GM12873 (cell line): ENCODE measurements at regions not wholly inside any gene's neighbourhood (a gene's known extent, or its start where the extent isn't known, plus 50 kb on each side); places are given as distances from the start of the nearest gene placed in this dataset.

Experiments
- CTCF ChIP-seq: IDR thresholded peaks from 2 replicates; pipeline ENCODE4 v1.5.1; 2012; ENCODE audit warnings: low read depth, mild to moderate bottlenecking, moderate library complexity, low read length, control low read depth; ENCODE audit not compliant: insufficient read depth; ENCODE audit errors: missing control alignments

GRCh38 chr15:39363761-39364586, 216.9 kb upstream of the THBS1 start:
- no peak for TF ChIP-seq CTCF

- no peak for TF ChIP-seq CTCF
These were observed 216.2 kb upstream of the THBS1 start for GRCh38 chr15:39364721-39365120.

GRCh38 chr15:39365161-39365560, 215.7 kb upstream of the THBS1 start:
- TF ChIP-seq CTCF: no peak

- TF ChIP-seq CTCF: no peak
These were observed 215.0 kb upstream of the THBS1 start for GRCh38 chr15:39365873-39366272.

- no peak for TF ChIP-seq CTCF
These were observed 213.3 kb upstream of the THBS1 start for GRCh38 chr15:39367596-39367995.

GRCh38 chr15:39369768-39370167, 211.1 kb upstream of the THBS1 start:
- no peak for TF ChIP-seq CTCF

- TF ChIP-seq CTCF: no peak
These were observed 204.4 kb upstream of the THBS1 start for GRCh38 chr15:39376371-39376909.
